ENCODE measurements at regions not wholly inside any gene's neighbourhood (a gene's known extent, or its start where the extent isn't known, plus 50 kb on each side); places are given as distances from the start of the nearest gene placed in this dataset.

DNA sequence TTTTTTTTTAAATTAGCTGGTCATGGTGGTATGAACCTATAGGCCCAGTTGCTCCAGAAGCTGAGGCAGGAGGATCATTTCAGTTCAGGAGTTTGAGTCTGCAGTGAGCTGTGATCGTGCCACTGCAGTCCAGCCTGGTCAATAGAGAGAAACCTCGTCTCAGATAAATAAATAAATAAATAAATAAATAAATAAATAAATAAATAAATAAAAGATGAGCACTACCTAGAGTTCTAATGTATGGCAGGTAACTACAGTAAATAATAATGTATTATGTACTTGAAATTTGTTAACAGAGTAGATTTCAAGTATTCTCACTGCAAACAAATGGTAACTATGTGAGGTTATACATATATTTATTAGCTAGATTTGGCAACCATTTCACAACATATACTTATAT is 697.9 kb upstream of the ID2 start:
- peaks cover 10% of the 10 kb centered on the region for H3K4me1 Mint-ChIP-seq
- H3K36me3 ChIP-seq (replicated peaks in 1 of 2; ENCODE audit: control insufficient read depth in 1 of 2, insufficient read depth in 2 of 2, low read length in 2 of 2), result no peaks in the 10 kb centered on the region
- no peaks in the 10 kb centered on the region for H3K27me3 ChIP-seq (ENCODE audit: control insufficient read depth in 2 of 2, insufficient read depth in 2 of 2, low read length in 2 of 2)
- no peak overlapping the region for H3K4me3 Mint-ChIP-seq
- H3K27ac Mint-ChIP-seq, result no peak overlapping the region
- no peak overlapping the region for H3K4me2 ChIP-seq (replicated peaks; ENCODE audit: extremely low read depth, low read length, poor library complexity, severe bottlenecking)
- no CpG with 5 or more reads among the region's 2 CpGs for WGBS (ENCODE audit: insufficient coverage)
- no peak overlapping the region for H3K9ac ChIP-seq (ENCODE audit: insufficient read depth, low read length, poor library complexity, severe bottlenecking)
- H3K27ac ChIP-seq (ENCODE audit: low read depth in 1 of 2, low read length in 2 of 2), result no peak overlapping the region
- peaks cover 0 to 6% of the 10 kb centered on the region in 2 donors for H3K4me1 ChIP-seq (ENCODE audit: control insufficient read depth in 1 of 2, insufficient read depth in 2 of 2, low read length in 2 of 2)
- H3K9me3 ChIP-seq (replicated peaks in 1 of 2; ENCODE audit: control insufficient read depth in 1 of 2, insufficient read depth in 1 of 2, low read length in 2 of 2), result peaks cover 0 to 3% of the 10 kb centered on the region in 2 donors
- TF ChIP-seq, protein P1, sequence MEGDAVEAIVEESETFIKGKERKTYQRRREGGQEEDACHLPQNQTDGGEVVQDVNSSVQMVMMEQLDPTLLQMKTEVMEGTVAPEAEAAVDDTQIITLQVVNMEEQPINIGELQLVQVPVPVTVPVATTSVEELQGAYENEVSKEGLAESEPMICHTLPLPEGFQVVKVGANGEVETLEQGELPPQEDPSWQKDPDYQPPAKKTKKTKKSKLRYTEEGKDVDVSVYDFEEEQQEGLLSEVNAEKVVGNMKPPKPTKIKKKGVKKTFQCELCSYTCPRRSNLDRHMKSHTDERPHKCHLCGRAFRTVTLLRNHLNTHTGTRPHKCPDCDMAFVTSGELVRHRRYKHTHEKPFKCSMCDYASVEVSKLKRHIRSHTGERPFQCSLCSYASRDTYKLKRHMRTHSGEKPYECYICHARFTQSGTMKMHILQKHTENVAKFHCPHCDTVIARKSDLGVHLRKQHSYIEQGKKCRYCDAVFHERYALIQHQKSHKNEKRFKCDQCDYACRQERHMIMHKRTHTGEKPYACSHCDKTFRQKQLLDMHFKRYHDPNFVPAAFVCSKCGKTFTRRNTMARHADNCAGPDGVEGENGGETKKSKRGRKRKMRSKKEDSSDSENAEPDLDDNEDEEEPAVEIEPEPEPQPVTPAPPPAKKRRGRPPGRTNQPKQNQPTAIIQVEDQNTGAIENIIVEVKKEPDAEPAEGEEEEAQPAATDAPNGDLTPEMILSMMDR (IDR thresholded peaks at IDR 0.05), result no peak
- H3K4me3 ChIP-seq (replicated peaks in 1 of 3; ENCODE audit: low read depth in 2 of 3, low read length in 3 of 3), result no peak overlapping the region
- peaks cover 1 to 3% (median 2%) of the 10 kb centered on the region in 3 donors for H3K27me3 Mint-ChIP-seq (ENCODE audit: low read depth in 3 of 3)
- peaks cover 0 to 9% (median 3%) of the 10 kb centered on the region in 7 donors for H3K9me3 Mint-ChIP-seq
- no peaks in the 10 kb centered on the region for H3K36me3 Mint-ChIP-seq
- H4K20me1 ChIP-seq (ENCODE audit: insufficient read depth, low read length), result no peaks in the 10 kb centered on the region
- no peak for DNase-seq
- H2AFZ ChIP-seq (ENCODE audit: insufficient read depth, low read depth, low read length, poor library complexity, severe bottlenecking), result no peak overlapping the region
- H3K79me2 ChIP-seq (ENCODE audit: insufficient read depth, low read length), result no peaks in the 10 kb centered on the region
- intact Hi-C loops (cut with micrococcal nuclease), result no loop called here

DNA sequence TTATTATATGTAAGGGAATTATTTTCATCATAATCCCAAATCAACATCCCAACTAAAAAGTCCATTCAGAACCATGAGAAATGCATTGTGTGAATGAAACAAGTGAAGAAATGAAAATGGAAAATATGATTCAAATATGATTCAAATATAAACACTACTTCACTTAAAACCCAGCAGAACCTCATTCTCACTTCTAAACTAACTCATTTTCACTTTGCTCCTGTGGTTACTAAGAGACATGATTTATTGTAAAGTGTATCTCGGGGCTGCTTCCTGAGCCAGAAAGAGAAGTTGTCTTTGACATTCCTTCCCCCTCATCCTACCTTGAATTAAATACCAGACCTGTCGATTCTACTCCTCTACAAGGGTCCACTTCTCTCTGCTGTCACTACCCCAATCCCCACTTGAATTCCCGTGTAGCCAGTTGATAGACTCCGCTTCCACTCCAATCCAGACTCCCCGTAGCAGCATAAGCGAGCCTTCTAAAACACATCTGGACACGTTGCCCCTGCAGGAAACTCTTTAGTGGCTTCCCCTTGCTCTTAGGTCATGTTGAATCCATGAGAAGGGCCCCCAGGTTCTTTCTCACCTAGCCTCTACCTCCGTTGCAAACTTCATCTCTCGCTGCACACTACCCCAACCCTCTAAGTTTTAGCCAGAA is 697.0 kb upstream of the ID2 start:
- H3K27ac ChIP-seq (ENCODE audit: low read depth in 1 of 2, low read length in 2 of 2), result no peak overlapping the region
- intact Hi-C loops (cut with micrococcal nuclease), result no loop called here
- H3K4me3 Mint-ChIP-seq, result peak overlapping the region; percentile 4 to 48

More for the DNA sequence above, 697.0 kb upstream of the ID2 start:
- DNase-seq, result no peak
- Histone ChIP-seq H3K27me3 (ENCODE audit: control insufficient read depth in 2 of 2, insufficient read depth in 2 of 2, low read length in 2 of 2) (no peaks in the 10 kb centered on the region), H2AFZ (ENCODE audit: insufficient read depth, low read depth, low read length, poor library complexity, severe bottlenecking) (peak overlapping the region; percentile 46), H3K4me3 (replicated peaks in 1 of 3; ENCODE audit: low read depth in 2 of 3, low read length in 3 of 3) (no peak overlapping the region), H3K9ac (ENCODE audit: insufficient read depth, low read length, poor library complexity, severe bottlenecking) (no peak overlapping the region), H3K4me2 (replicated peaks; ENCODE audit: extremely low read depth, low read length, poor library complexity, severe bottlenecking) (peak overlapping the region; percentile 2), H4K20me1 (ENCODE audit: insufficient read depth, low read length) (no peaks in the 10 kb centered on the region), H3K36me3 (replicated peaks in 1 of 2; ENCODE audit: control insufficient read depth in 1 of 2, insufficient read depth in 2 of 2, low read length in 2 of 2) (no peaks in the 10 kb centered on the region), H3K4me1 (ENCODE audit: control insufficient read depth in 1 of 2, insufficient read depth in 2 of 2, low read length in 2 of 2) (peaks cover 0 to 6% of the 10 kb centered on the region in 2 donors), H3K79me2 (ENCODE audit: insufficient read depth, low read length) (no peaks in the 10 kb centered on the region), H3K9me3 (replicated peaks in 1 of 2; ENCODE audit: control insufficient read depth in 1 of 2, insufficient read depth in 1 of 2, low read length in 2 of 2) (peaks cover 0 to 3% of the 10 kb centered on the region in 2 donors)
- TF ChIP-seq, protein P1 (IDR thresholded peaks at IDR 0.05), result no peak
- peak overlapping the region in 1 of 7 donors; percentile 11 for H3K27ac Mint-ChIP-seq
- peaks cover 0 to 9% (median 3%) of the 10 kb centered on the region in 7 donors for H3K9me3 Mint-ChIP-seq
- 17% methylated on average over 8 of the region's 9 CpGs for WGBS (ENCODE audit: insufficient coverage)
- H3K4me1 Mint-ChIP-seq, result peaks cover 10% of the 10 kb centered on the region
- no peaks in the 10 kb centered on the region for H3K36me3 Mint-ChIP-seq
- peaks cover 0 to 3% (median 0%) of the 10 kb centered on the region in 3 donors for H3K27me3 Mint-ChIP-seq (ENCODE audit: low read depth in 3 of 3)

Measured in CD14-positive monocyte (primary cell).